ENCODE measurements at regions not wholly inside any gene's neighbourhood (a gene's known extent, or its start where the extent isn't known, plus 50 kb on each side); places are given as distances from the start of the nearest gene placed in this dataset.

GRCh38 chr2:67466734-67467133, 69.6 kb downstream of the ETAA1 start:
- Histone ChIP-seq H3K9me1 (replicated peaks; ENCODE audit: control insufficient read depth, extremely low read depth, insufficient read depth, low read length) (no peaks in the 10 kb centered on the region), H3K4me1 (ENCODE audit: control insufficient read depth, extremely low read depth, insufficient read depth, low read length) (no peaks in the 10 kb centered on the region), H3K4me2 (ENCODE audit: insufficient read depth, low read length) (no peak overlapping the region), H2AFZ (ENCODE audit: low read depth, low read length) (no peak overlapping the region), H3K4me3 (replicated peaks in 1 of 3; ENCODE audit: insufficient read depth in 1 of 3, low read depth in 1 of 3, low read length in 3 of 3) (no peak overlapping the region), H3K27ac (ENCODE audit: insufficient read depth, low read depth, low read length) (no peak overlapping the region), H4K20me1 (replicated peaks; ENCODE audit: control insufficient read depth, extremely low read depth, insufficient read depth, low read length) (no peaks in the 10 kb centered on the region), H3K9me3 (replicated peaks; ENCODE audit: control insufficient read depth, insufficient read depth, low read length) (no peaks in the 10 kb centered on the region), H3K79me2 (ENCODE audit: control insufficient read depth, insufficient read depth, low read length) (no peaks in the 10 kb centered on the region), H3K36me3 (ENCODE audit: control insufficient read depth in 2 of 2, extremely low read depth in 1 of 2, insufficient read depth in 2 of 2, low read length in 2 of 2) (no peaks in the 10 kb centered on the region), H3K9ac (replicated peaks; ENCODE audit: extremely low read depth, insufficient read depth, low read length) (no peak overlapping the region), H3K27me3 (ENCODE audit: control insufficient read depth in 2 of 2, insufficient read depth in 2 of 2, low read length in 2 of 2) (no peaks in the 10 kb centered on the region)
- intact Hi-C loops (cut with micrococcal nuclease) (no loop called here), dilution Hi-C loops (cut with MboI; ENCODE audit: extremely low pct_ligation_motif_present, low sequenced_read_pairs) (no loop called here)
- CTCF ChIA-PET = no interaction called here
- DNase-seq (ENCODE audit: low read depth, low spot score) (no peak), FAIRE-seq (no peak)
- no peak for TF ChIP-seq POLR2A (IDR thresholded peaks at IDR 0.05; ENCODE audit: low read depth, low read length)
- TF ChIP-seq EZH2 (IDR thresholded peaks at IDR 0.05; ENCODE audit: borderline replicate concordance, low read depth, low read length, severe bottlenecking) = no peak
- TF ChIP-seq FOS (IDR thresholded peaks at IDR 0.05; ENCODE audit: borderline replicate concordance, insufficient read depth, low read length) = no peak
- TF ChIP-seq CTCF (IDR thresholded peaks at IDR 0.05; ENCODE audit: extremely low read depth in 1 of 2, insufficient read depth in 1 of 2, low read depth in 1 of 2, low read length in 2 of 2) = no peak
- TF ChIP-seq GATA2 (IDR thresholded peaks at IDR 0.05; ENCODE audit: insufficient read depth, insufficient read length, low read depth, low read length) = no peak
- no peak for TF ChIP-seq MAX (IDR thresholded peaks at IDR 0.05; ENCODE audit: insufficient read depth, insufficient read length)
- no peak for TF ChIP-seq POLR2AphosphoS5 (IDR thresholded peaks at IDR 0.05; ENCODE audit: insufficient read depth, low read depth, low read length)
- TF ChIP-seq MYC (IDR thresholded peaks at IDR 0.05; ENCODE audit: low read depth, low read length) = no peak
- TF ChIP-seq JUN (IDR thresholded peaks at IDR 0.05; ENCODE audit: borderline replicate concordance, insufficient read depth, insufficient read length, low read depth) = no peak
- BruUV-seq (replicated peaks) = no TSS peak
- POLR2A ChIA-PET = no interaction called here
